ENCODE measurements at regions not wholly inside any gene's neighbourhood (a gene's known extent, or its start where the extent isn't known, plus 50 kb on each side); places are given as distances from the start of the nearest gene placed in this dataset.

DNA sequence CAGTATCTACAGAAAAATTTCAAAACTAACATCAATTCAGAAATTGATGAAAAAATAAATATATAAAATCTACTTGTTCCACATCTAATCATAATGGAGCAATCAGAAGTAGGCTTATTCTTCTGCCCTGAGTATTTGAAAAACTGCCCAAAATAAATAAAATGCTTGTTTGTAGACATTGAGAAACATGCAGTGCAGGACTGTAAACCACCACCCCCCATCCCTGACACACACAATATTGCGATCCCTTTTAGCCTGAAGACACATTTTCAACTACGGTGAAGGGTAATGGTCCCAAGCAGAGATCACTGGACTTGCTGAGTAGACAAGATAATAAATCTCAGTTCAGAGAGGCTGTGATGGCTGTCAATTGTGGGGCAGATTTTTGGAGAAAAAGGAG, 261.5 kb downstream of the C6orf118 start:
- TF ChIP-seq, protein P1, sequence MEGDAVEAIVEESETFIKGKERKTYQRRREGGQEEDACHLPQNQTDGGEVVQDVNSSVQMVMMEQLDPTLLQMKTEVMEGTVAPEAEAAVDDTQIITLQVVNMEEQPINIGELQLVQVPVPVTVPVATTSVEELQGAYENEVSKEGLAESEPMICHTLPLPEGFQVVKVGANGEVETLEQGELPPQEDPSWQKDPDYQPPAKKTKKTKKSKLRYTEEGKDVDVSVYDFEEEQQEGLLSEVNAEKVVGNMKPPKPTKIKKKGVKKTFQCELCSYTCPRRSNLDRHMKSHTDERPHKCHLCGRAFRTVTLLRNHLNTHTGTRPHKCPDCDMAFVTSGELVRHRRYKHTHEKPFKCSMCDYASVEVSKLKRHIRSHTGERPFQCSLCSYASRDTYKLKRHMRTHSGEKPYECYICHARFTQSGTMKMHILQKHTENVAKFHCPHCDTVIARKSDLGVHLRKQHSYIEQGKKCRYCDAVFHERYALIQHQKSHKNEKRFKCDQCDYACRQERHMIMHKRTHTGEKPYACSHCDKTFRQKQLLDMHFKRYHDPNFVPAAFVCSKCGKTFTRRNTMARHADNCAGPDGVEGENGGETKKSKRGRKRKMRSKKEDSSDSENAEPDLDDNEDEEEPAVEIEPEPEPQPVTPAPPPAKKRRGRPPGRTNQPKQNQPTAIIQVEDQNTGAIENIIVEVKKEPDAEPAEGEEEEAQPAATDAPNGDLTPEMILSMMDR (IDR thresholded peaks at IDR 0.05): no peak
- no peak for TF ChIP-seq POLR2AphosphoS5 (IDR thresholded peaks at IDR 0.05)
- no peak for TF ChIP-seq POLR2A (IDR thresholded peaks at IDR 0.05)
